HCT116 (cell line): ENCODE measurements at regions not wholly inside any gene's neighbourhood (a gene's known extent, or its start where the extent isn't known, plus 50 kb on each side); places are given as distances from the start of the nearest gene placed in this dataset.

ENCODE experiments used
- ATAC-seq: fragments of 200-7000 bp; cut with Tn5 transposase; 2 replicates; pipeline ENCODE4 v1.9.1; 2020; ENCODE audit warnings: mild to moderate bottlenecking, moderate library complexity
- BruUV-seq: library from RNA; stranded (reverse); fragments of 400-500 nt; replicated peaks from 2 replicates; lab custom pipeline; 2021; lab: Mats Ljungman, UMichigan
- CTCF ChIA-PET: fragments of 300-600 bp; sonication (Branson Sonifier 250); formaldehyde crosslinking; loops from one replicate; lab custom pipeline; 2021; ENCODE audit warnings: antibody characterized with exemption; lab: Charles Lee
- POLR2A ChIA-PET: fragments of 300-600, 350-600 bp; sonication (Branson Sonifier 250); formaldehyde crosslinking; loops from one replicate; lab custom pipeline; 2021; ENCODE audit warnings: antibody characterized with exemption; lab: Charles Lee
- RAD21 ChIA-PET, 2 experiments: fragments of 300-600 bp; sonication (Branson Sonifier 250); formaldehyde crosslinking; loops; one replicate each; lab custom pipeline; 2023; ENCODE audit warnings: low total read pairs in 2 of 2; ENCODE audit not compliant: uncharacterized antibody in 2 of 2, unreplicated experiment in 2 of 2, low non-redundant PET in 1 of 2; lab: Charles Lee
- DNase-seq: peaks from one replicate; pipeline ENCODE4 v3.0.0-alpha.2; 2010; ENCODE audit warnings: low read depth, low spot score
- H2AFZ ChIP-seq: fragments of 200-600 bp; shearing (Covaris generic), sonication (generic); 2 replicates; pipeline ENCODE4 v1.6.1; 2017; ENCODE audit warnings: low read depth, mixed run types, mixed read lengths, antibody characterized with exemption, low read length; ENCODE audit not compliant: poor library complexity, severe bottlenecking
- H3K27ac ChIP-seq: 2 replicates; pipeline ENCODE4 v1.5.1; 2012; ENCODE audit warnings: low read depth, low read length
- H3K27me3 ChIP-seq: fragments of 200-600 bp; sonication (generic); 2 replicates; pipeline ENCODE4 v1.6.1; 2016; ENCODE audit warnings: mixed run types, low read length, mixed read lengths; ENCODE audit not compliant: insufficient read depth
- H3K36me3 ChIP-seq, 2 experiments: fragments of 200-500 bp in 1 of 2; fragments of 200-600 bp in 1 of 2; sonication (Bioruptor generic) in 1 of 2; sonication (generic) in 1 of 2; 2 replicates each; pipeline versions ENCODE4 v1.5.1 to v1.6.1; 2014 to 2016; ENCODE audit warnings: low read length in 2 of 2, inconsistent platforms in 1 of 2, mixed read lengths in 1 of 2, mixed run types in 1 of 2; ENCODE audit not compliant: insufficient read depth in 2 of 2, control insufficient read depth in 1 of 2
- H3K4me1 ChIP-seq, 2 experiments: fragments of 200-600 bp in 1 of 2; sonication (generic) in 1 of 2; 2 replicates each; pipeline versions ENCODE4 v1.5.1 to v1.6.1; 2012 to 2017; ENCODE audit warnings: low read length in 2 of 2, inconsistent platforms in 1 of 2, mild to moderate bottlenecking in 1 of 2, mixed read lengths in 1 of 2, mixed run types in 1 of 2, moderate library complexity in 1 of 2; ENCODE audit not compliant: insufficient read depth in 2 of 2, control insufficient read depth in 1 of 2
- H3K4me2 ChIP-seq: fragments of 200-600 bp; sonication (generic); 2 replicates; pipeline ENCODE4 v1.6.1; 2017; ENCODE audit warnings: mixed run types, low read length, mixed read lengths
- H3K4me3 ChIP-seq, 2 experiments: fragments of 200-600 bp in 1 of 2; sonication (generic) in 1 of 2; replicated peaks in 1 of 2; 2 replicates each; pipeline ENCODE4 v1.5.1; 2011 to 2016; ENCODE audit warnings: low read length in 2 of 2, control low read depth in 1 of 2, low read depth in 1 of 2, mild to moderate bottlenecking in 1 of 2, mixed read lengths in 1 of 2, mixed run types in 1 of 2
- H3K79me2 ChIP-seq: fragments of 200-600 bp; sonication (generic); 2 replicates; pipeline ENCODE4 v1.6.1; 2017; ENCODE audit warnings: mild to moderate bottlenecking, mixed run types, low read length, moderate library complexity, mixed read lengths; ENCODE audit not compliant: insufficient read depth
- H3K9ac ChIP-seq: fragments of 200-600 bp; sonication (generic); 2 replicates; pipeline ENCODE4 v1.6.1; 2016; ENCODE audit warnings: low read length, mixed read lengths
- H3K9me2 ChIP-seq: fragments of 200-600 bp; sonication (generic), shearing (Covaris generic); 2 replicates; pipeline ENCODE4 v1.6.1; 2017; ENCODE audit warnings: mixed run types, mild to moderate bottlenecking, moderate library complexity; ENCODE audit not compliant: insufficient read depth
- H3K9me3 ChIP-seq, 2 experiments: fragments of 200-500 bp in 1 of 2; fragments of 200-600 bp in 1 of 2; sonication (Bioruptor generic) in 1 of 2; sonication (generic) in 1 of 2; 2 replicates each; pipeline ENCODE4 v1.6.1; 2014 to 2017; ENCODE audit warnings: low read length in 2 of 2, mixed read lengths in 2 of 2, inconsistent platforms in 1 of 2, low read depth in 1 of 2, mild to moderate bottlenecking in 1 of 2, mixed run types in 1 of 2, moderate library complexity in 1 of 2; ENCODE audit not compliant: control insufficient read depth in 1 of 2, insufficient read depth in 1 of 2
- H4K20me1 ChIP-seq: fragments of 200-600 bp; sonication (generic), shearing (Covaris generic); 2 replicates; pipeline ENCODE4 v1.6.1; 2017; ENCODE audit warnings: mixed run types, mild to moderate bottlenecking, moderate library complexity; ENCODE audit not compliant: insufficient read depth
- CBX3 ChIP-seq: IDR thresholded peaks from 2 replicates; pipeline ENCODE4 v1.6.1; 2012; ENCODE audit warnings: low read depth
- CEBPB ChIP-seq: IDR thresholded peaks from 2 replicates; pipeline ENCODE4 v1.6.1; 2012; ENCODE audit warnings: low read depth
- EGR1 ChIP-seq: IDR thresholded peaks from 2 replicates; pipeline ENCODE4 v1.6.1; 2012; ENCODE audit warnings: low read depth
- ELF1 ChIP-seq: IDR thresholded peaks from 2 replicates; pipeline ENCODE4 v1.6.1; 2012; ENCODE audit warnings: low read depth, borderline replicate concordance
- EZH2 ChIP-seq: fragments of 200-600 bp; sonication (generic); IDR thresholded peaks from 2 replicates; pipeline ENCODE4 v1.6.1; 2017; ENCODE audit warnings: antibody characterized with exemption, mixed run types
- EZH2phosphoT487 ChIP-seq: fragments of 200-600 bp; IDR thresholded peaks from 2 replicates; pipeline ENCODE4 v1.6.1; 2018; ENCODE audit warnings: antibody characterized with exemption, borderline replicate concordance
- JUND ChIP-seq: IDR thresholded peaks from 2 replicates; pipeline ENCODE4 v1.6.1; 2012
- POLR2A ChIP-seq: IDR thresholded peaks from 2 replicates; pipeline ENCODE4 v1.7.0; 2011; ENCODE audit warnings: borderline replicate concordance; ENCODE audit not compliant: insufficient read depth, insufficient read length; ENCODE audit errors: extremely low read depth
- POLR2AphosphoS5 ChIP-seq: IDR thresholded peaks from 2 replicates; pipeline ENCODE4 v1.6.1; 2011; ENCODE audit warnings: mild to moderate bottlenecking, low read depth, low read length, moderate library complexity
- SIN3A ChIP-seq: IDR thresholded peaks from 2 replicates; pipeline ENCODE4 v1.6.1; 2012; ENCODE audit warnings: low read depth
- SP1 ChIP-seq: IDR thresholded peaks from 2 replicates; pipeline ENCODE4 v1.6.1; 2012; ENCODE audit warnings: low read depth
- SRF ChIP-seq: IDR thresholded peaks from 2 replicates; pipeline ENCODE4 v1.6.1; 2012; ENCODE audit warnings: low read depth
- YY1 ChIP-seq: IDR thresholded peaks from 2 replicates; pipeline ENCODE4 v1.6.1; 2011; ENCODE audit warnings: low read length, low read depth, moderate library complexity, mild to moderate bottlenecking; ENCODE audit not compliant: insufficient replicate concordance; ENCODE audit errors: extremely low read depth
- ZFX ChIP-seq: fragments of 450-650 bp; IDR thresholded peaks from 2 replicates; pipeline ENCODE4 v1.6.1; 2017
- ZNF274 ChIP-seq: fragments of 200-500 bp; sonication (Bioruptor generic); IDR thresholded peaks from 2 replicates; pipeline ENCODE4 v1.6.1; 2014; ENCODE audit warnings: mild to moderate bottlenecking, low read depth, low read length, inconsistent platforms
- intact Hi-C: fragments of 100-400 bp; cut with micrococcal nuclease; formaldehyde crosslinking; loops from 2 replicates; pipeline ENCODE4 v1.10.0; 2022
- TF ChIP-seq, protein P1 (sequence below): IDR thresholded peaks from 2 replicates; pipeline ENCODE4 v1.6.1; 2011; ENCODE audit warnings: mild to moderate bottlenecking, low read length, moderate library complexity; ENCODE audit not compliant: insufficient replicate concordance; ENCODE audit errors: extremely low read depth
- TF ChIP-seq, protein P2 (sequence below): IDR thresholded peaks from 2 replicates; pipeline ENCODE4 v1.6.1; 2012
- TF ChIP-seq, protein P3 (sequence below), 3 experiments: fragments of 200-600 bp in 1 of 3; sonication (generic) in 1 of 3; IDR thresholded peaks in 2 of 3; conservative IDR thresholded peaks in 1 of 3; 2 replicates each; pipeline ENCODE4 v1.5.1; 2012 to 2017; ENCODE audit warnings: low read depth in 2 of 3, low read length in 2 of 3, antibody characterized with exemption in 1 of 3, borderline replicate concordance in 1 of 3, control low read depth in 1 of 3, mild to moderate bottlenecking in 1 of 3, mixed read lengths in 1 of 3, mixed run types in 1 of 3, moderate library complexity in 1 of 3; ENCODE audit not compliant: insufficient read depth in 1 of 3
- TF ChIP-seq, protein P4 (sequence below): IDR thresholded peaks from 2 replicates; pipeline ENCODE4 v1.6.1; 2012; ENCODE audit warnings: low read depth

DNA sequence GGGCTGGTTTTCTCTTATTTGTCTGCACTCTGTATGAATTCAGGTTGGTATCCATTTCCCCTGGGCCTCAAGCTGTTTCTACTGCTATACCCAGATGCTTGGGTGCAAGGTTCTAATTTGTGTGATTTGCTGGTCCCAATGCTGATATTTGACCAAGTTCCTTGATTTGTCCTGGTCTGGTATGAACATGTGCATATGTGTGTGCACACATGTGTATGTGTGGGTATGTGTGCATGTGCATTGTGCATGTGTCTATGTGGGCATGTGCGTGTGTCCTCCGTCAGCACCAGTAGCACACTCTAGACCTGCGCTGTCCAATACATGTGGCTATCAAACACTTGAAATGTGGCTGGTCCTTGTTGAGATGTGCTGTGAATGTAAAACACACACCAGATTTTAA lies 102.4 kb upstream of the TSPAN2 start:
- TF ChIP-seq, protein P1, sequence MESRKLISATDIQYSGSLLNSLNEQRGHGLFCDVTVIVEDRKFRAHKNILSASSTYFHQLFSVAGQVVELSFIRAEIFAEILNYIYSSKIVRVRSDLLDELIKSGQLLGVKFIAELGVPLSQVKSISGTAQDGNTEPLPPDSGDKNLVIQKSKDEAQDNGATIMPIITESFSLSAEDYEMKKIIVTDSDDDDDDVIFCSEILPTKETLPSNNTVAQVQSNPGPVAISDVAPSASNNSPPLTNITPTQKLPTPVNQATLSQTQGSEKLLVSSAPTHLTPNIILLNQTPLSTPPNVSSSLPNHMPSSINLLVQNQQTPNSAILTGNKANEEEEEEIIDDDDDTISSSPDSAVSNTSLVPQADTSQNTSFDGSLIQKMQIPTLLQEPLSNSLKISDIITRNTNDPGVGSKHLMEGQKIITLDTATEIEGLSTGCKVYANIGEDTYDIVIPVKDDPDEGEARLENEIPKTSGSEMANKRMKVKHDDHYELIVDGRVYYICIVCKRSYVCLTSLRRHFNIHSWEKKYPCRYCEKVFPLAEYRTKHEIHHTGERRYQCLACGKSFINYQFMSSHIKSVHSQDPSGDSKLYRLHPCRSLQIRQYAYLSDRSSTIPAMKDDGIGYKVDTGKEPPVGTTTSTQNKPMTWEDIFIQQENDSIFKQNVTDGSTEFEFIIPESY = no peak
- no peak for TF ChIP-seq SIN3A
- TF ChIP-seq, protein P2, sequence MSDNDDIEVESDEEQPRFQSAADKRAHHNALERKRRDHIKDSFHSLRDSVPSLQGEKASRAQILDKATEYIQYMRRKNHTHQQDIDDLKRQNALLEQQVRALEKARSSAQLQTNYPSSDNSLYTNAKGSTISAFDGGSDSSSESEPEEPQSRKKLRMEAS = no peak
- no peak for TF ChIP-seq POLR2A
- TF ChIP-seq SP1 = no peak
- no peak for TF ChIP-seq ZNF274
- TF ChIP-seq, protein P3, sequence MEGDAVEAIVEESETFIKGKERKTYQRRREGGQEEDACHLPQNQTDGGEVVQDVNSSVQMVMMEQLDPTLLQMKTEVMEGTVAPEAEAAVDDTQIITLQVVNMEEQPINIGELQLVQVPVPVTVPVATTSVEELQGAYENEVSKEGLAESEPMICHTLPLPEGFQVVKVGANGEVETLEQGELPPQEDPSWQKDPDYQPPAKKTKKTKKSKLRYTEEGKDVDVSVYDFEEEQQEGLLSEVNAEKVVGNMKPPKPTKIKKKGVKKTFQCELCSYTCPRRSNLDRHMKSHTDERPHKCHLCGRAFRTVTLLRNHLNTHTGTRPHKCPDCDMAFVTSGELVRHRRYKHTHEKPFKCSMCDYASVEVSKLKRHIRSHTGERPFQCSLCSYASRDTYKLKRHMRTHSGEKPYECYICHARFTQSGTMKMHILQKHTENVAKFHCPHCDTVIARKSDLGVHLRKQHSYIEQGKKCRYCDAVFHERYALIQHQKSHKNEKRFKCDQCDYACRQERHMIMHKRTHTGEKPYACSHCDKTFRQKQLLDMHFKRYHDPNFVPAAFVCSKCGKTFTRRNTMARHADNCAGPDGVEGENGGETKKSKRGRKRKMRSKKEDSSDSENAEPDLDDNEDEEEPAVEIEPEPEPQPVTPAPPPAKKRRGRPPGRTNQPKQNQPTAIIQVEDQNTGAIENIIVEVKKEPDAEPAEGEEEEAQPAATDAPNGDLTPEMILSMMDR (IDR thresholded peaks at IDR 0.05 in 2 of 3, conservative IDR thresholded peaks at IDR 0.05 in 1 of 3; ENCODE audit: borderline replicate concordance in 1 of 3, insufficient read depth in 1 of 3, low read depth in 2 of 3, low read length in 2 of 3) = no peak
- TF ChIP-seq YY1 = no peak
- TF ChIP-seq POLR2AphosphoS5 = no peak
- no peak for TF ChIP-seq CEBPB
- TF ChIP-seq EZH2 = no peak
- TF ChIP-seq JUND = no peak
- TF ChIP-seq CBX3 = no peak
- no peak for TF ChIP-seq EZH2phosphoT487
- no peak for TF ChIP-seq ZFX
- TF ChIP-seq EGR1 = no peak
- TF ChIP-seq, protein P4, sequence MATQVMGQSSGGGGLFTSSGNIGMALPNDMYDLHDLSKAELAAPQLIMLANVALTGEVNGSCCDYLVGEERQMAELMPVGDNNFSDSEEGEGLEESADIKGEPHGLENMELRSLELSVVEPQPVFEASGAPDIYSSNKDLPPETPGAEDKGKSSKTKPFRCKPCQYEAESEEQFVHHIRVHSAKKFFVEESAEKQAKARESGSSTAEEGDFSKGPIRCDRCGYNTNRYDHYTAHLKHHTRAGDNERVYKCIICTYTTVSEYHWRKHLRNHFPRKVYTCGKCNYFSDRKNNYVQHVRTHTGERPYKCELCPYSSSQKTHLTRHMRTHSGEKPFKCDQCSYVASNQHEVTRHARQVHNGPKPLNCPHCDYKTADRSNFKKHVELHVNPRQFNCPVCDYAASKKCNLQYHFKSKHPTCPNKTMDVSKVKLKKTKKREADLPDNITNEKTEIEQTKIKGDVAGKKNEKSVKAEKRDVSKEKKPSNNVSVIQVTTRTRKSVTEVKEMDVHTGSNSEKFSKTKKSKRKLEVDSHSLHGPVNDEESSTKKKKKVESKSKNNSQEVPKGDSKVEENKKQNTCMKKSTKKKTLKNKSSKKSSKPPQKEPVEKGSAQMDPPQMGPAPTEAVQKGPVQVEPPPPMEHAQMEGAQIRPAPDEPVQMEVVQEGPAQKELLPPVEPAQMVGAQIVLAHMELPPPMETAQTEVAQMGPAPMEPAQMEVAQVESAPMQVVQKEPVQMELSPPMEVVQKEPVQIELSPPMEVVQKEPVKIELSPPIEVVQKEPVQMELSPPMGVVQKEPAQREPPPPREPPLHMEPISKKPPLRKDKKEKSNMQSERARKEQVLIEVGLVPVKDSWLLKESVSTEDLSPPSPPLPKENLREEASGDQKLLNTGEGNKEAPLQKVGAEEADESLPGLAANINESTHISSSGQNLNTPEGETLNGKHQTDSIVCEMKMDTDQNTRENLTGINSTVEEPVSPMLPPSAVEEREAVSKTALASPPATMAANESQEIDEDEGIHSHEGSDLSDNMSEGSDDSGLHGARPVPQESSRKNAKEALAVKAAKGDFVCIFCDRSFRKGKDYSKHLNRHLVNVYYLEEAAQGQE = no peak
- no peak for TF ChIP-seq ELF1
- no peak for TF ChIP-seq SRF
- no peak for ATAC-seq
- no peak overlapping the region for H3K9ac ChIP-seq
- no peaks in the 10 kb centered on the region for H3K27me3 ChIP-seq
- no peaks in the 10 kb centered on the region for H4K20me1 ChIP-seq
- no peak overlapping the region for H3K4me3 ChIP-seq
- no TSS peak for BruUV-seq
- intact Hi-C loops = no loop called here
- ChIA-PET RAD21 (no interaction called here), POLR2A (no interaction called here), CTCF (no interaction called here)
- DNase-seq = no peak
- no peaks in the 10 kb centered on the region for H3K9me2 ChIP-seq
- H2AFZ ChIP-seq = no peak overlapping the region
- no peaks in the 10 kb centered on the region for H3K79me2 ChIP-seq
- H3K9me3 ChIP-seq = no peaks in the 10 kb centered on the region
- no peak overlapping the region for H3K27ac ChIP-seq
- H3K36me3 ChIP-seq = no peaks in the 10 kb centered on the region
- H3K4me1 ChIP-seq = peaks cover 11 to 40% of the 10 kb centered on the region in 2 experiments; a peak in 3 of 4 replicates
- no peak overlapping the region for H3K4me2 ChIP-seq
